Breast epithelium (tissue), 4 donors: ENCODE measurements at regions not wholly inside any gene's neighbourhood (a gene's known extent, or its start where the extent isn't known, plus 50 kb on each side); places are given as distances from the start of the nearest gene placed in this dataset.

ENCODE experiments used
- DNase-seq, 2 donors: peaks; one replicate each; pipeline ENCODE4 v3.0.0-alpha.2; 2019; ENCODE audit warnings: low spot score in 2 of 2
- H3K27ac ChIP-seq, 2 donors: fragments of 200-600 bp; sonication (generic) in 1 of 2; one replicate each; pipeline ENCODE4 v1.5.1; 2016 to 2019; ENCODE audit warnings: mild to moderate bottlenecking in 1 of 2
- H3K27me3 ChIP-seq, 2 donors: fragments of 200-600 bp; sonication (generic) in 1 of 2; one replicate each; pipeline versions ENCODE4 v1.5.1 to v1.6.0; 2017 to 2019; ENCODE audit warnings: control low read depth in 1 of 2, mild to moderate bottlenecking in 1 of 2
- H3K36me3 ChIP-seq: fragments of 200-600 bp; one replicate; pipeline ENCODE4 v1.5.1; 2019
- H3K4me1 ChIP-seq, 2 donors: fragments of 200-600 bp; sonication (generic); one replicate each; pipeline ENCODE4 v1.5.1; 2016 to 2019; ENCODE audit warnings: control low read depth in 1 of 2
- H3K4me3 ChIP-seq, 3 donors: fragments of 200-600 bp; sonication (generic); 1 replicate in 2 of 3; 2 replicates in 1 of 3; pipeline ENCODE4 v1.5.1; 2016 to 2019; ENCODE audit warnings: mild to moderate bottlenecking in 3 of 3, moderate library complexity in 2 of 3
- H3K9me3 ChIP-seq, 2 donors: fragments of 200-600 bp; sonication (generic) in 1 of 2; one replicate each; pipeline ENCODE4 v1.5.1; 2016 to 2019; ENCODE audit warnings: control low read depth in 1 of 2
- CTCF ChIP-seq, 3 donors: fragments of 450-650 bp; IDR thresholded peaks; one replicate each; pipeline ENCODE4 v1.5.1; 2016 to 2017; ENCODE audit warnings: antibody characterized with exemption in 3 of 3, mild to moderate bottlenecking in 3 of 3, moderate library complexity in 3 of 3
- POLR2A ChIP-seq: fragments of 450-650 bp; IDR thresholded peaks from one replicate; pipeline ENCODE4 v1.6.1; 2016; ENCODE audit warnings: antibody characterized with exemption, mild to moderate bottlenecking, moderate library complexity
- POLR2AphosphoS5 ChIP-seq, 3 donors: sonication (generic); formaldehyde crosslinking; IDR thresholded peaks; one replicate each; pipeline ENCODE4 v1.6.1; 2017; ENCODE audit warnings: antibody characterized with exemption in 3 of 3
- intact Hi-C: fragments of 100-400 bp; cut with DNase I; formaldehyde crosslinking; loops from one replicate; pipeline ENCODE4 v1.15.1; 2023; ENCODE audit warnings: low total_unique reads

- Histone ChIP-seq H3K4me1 (no peaks in the 10 kb centered on the region), H3K27me3 (no peaks in the 10 kb centered on the region), H3K27ac (no peak overlapping the region), H3K36me3 (no peaks in the 10 kb centered on the region), H3K4me3 (no peak overlapping the region), H3K9me3 (no peaks in the 10 kb centered on the region)
- intact Hi-C loops = no loop called here
- TF ChIP-seq CTCF (IDR thresholded peaks at IDR 0.05) (no peak), POLR2A (no peak)
- DNase-seq = no peak
Observed at GRCh38 chr9:107148216-107148615, 134.9 kb upstream of the RAD23B start.

GRCh38 chr9:107149756-107150155 lies 133.3 kb upstream of the RAD23B start:
- TF ChIP-seq CTCF (IDR thresholded peaks at IDR 0.05) (no peak), POLR2AphosphoS5 (IDR thresholded peaks at IDR 0.05) (no peak), POLR2A (no peak)
- Histone ChIP-seq H3K4me1 (no peaks in the 10 kb centered on the region), H3K27me3 (no peaks in the 10 kb centered on the region), H3K9me3 (no peaks in the 10 kb centered on the region), H3K36me3 (no peaks in the 10 kb centered on the region), H3K27ac (no peak overlapping the region), H3K4me3 (no peak overlapping the region)
- DNase-seq = no peak
- intact Hi-C loops = no loop called here

- no peak for DNase-seq
- Histone ChIP-seq H3K4me3 (no peak overlapping the region), H3K9me3 (no peaks in the 10 kb centered on the region), H3K27me3 (no peaks in the 10 kb centered on the region), H3K4me1 (no peaks in the 10 kb centered on the region), H3K27ac (no peak overlapping the region), H3K36me3 (no peaks in the 10 kb centered on the region)
- intact Hi-C loops = no loop called here
- no peak for TF ChIP-seq POLR2A
- TF ChIP-seq CTCF (IDR thresholded peaks at IDR 0.05) = no peak
- TF ChIP-seq POLR2AphosphoS5 (IDR thresholded peaks at IDR 0.05) = no peak
Observed at GRCh38 chr9:107153336-107153735, 129.7 kb upstream of the RAD23B start.

GRCh38 chr9:107154291-107154690 lies 128.8 kb upstream of the RAD23B start:
- no peaks in the 10 kb centered on the region for H3K36me3 ChIP-seq
- no peak overlapping the region for H3K27ac ChIP-seq
- H3K4me3 ChIP-seq = no peak overlapping the region
- no peak for DNase-seq
- intact Hi-C loops = no loop called here
- H3K4me1 ChIP-seq = no peaks in the 10 kb centered on the region
- H3K9me3 ChIP-seq = no peaks in the 10 kb centered on the region
- TF ChIP-seq POLR2A (no peak), CTCF (IDR thresholded peaks at IDR 0.05) (no peak)
- no peaks in the 10 kb centered on the region for H3K27me3 ChIP-seq

- Histone ChIP-seq H3K36me3 (no peaks in the 10 kb centered on the region), H3K4me1 (no peaks in the 10 kb centered on the region), H3K27me3 (no peaks in the 10 kb centered on the region), H3K9me3 (no peaks in the 10 kb centered on the region), H3K4me3 (no peak overlapping the region), H3K27ac (no peak overlapping the region)
- intact Hi-C loops = no loop called here
- no peak for DNase-seq
- TF ChIP-seq POLR2AphosphoS5 (IDR thresholded peaks at IDR 0.05) (no peak), POLR2A (no peak), CTCF (IDR thresholded peaks at IDR 0.05) (no peak)
Observed at GRCh38 chr9:107154766-107155165, 128.3 kb upstream of the RAD23B start.
